Glutamatergic neuron (in vitro differentiated cells): ENCODE measurements at regions not wholly inside any gene's neighbourhood (a gene's known extent, or its start where the extent isn't known, plus 50 kb on each side); places are given as distances from the start of the nearest gene placed in this dataset.

Source experiments
- DNase-seq: peaks from one replicate; pipeline ENCODE4 v3.0.0; 2022
- H3K27ac Mint-ChIP-seq: one replicate; pipeline ENCODE4 v1.8.0; 2020; ENCODE audit warnings: mild to moderate bottlenecking, mixed read lengths, inconsistent platforms; ENCODE audit not compliant: unreplicated experiment
- H3K27me3 Mint-ChIP-seq: one replicate; pipeline ENCODE4 v1.8.0; 2020; ENCODE audit warnings: mild to moderate bottlenecking, moderate library complexity, mixed read lengths, inconsistent platforms; ENCODE audit not compliant: unreplicated experiment
- H3K36me3 Mint-ChIP-seq: one replicate; pipeline ENCODE4 v1.8.0; 2020; ENCODE audit warnings: mild to moderate bottlenecking, mixed read lengths, inconsistent platforms; ENCODE audit not compliant: unreplicated experiment
- H3K4me1 Mint-ChIP-seq: one replicate; pipeline ENCODE4 v1.8.0; 2020; ENCODE audit warnings: mild to moderate bottlenecking, low read depth, mixed read lengths, inconsistent platforms; ENCODE audit not compliant: unreplicated experiment
- H3K4me3 Mint-ChIP-seq: one replicate; pipeline ENCODE4 v1.8.0; 2020; ENCODE audit warnings: mild to moderate bottlenecking, mixed read lengths, inconsistent platforms; ENCODE audit not compliant: unreplicated experiment
- H3K9me3 Mint-ChIP-seq: one replicate; pipeline ENCODE4 v1.8.0; 2020; ENCODE audit warnings: mild to moderate bottlenecking, moderate library complexity, mixed read lengths, inconsistent platforms; ENCODE audit not compliant: unreplicated experiment
- TF ChIP-seq, protein P1 (sequence below): fragments of 200-600 bp; sonication (generic); IDR thresholded peaks from one replicate; pipeline ENCODE4 v1.5.0; 2021; ENCODE audit not compliant: partially characterized antibody, unreplicated experiment

- H3K27ac Mint-ChIP-seq = no peak overlapping the region
- DNase-seq = no peak
- H3K27me3 Mint-ChIP-seq = no peaks in the 10 kb centered on the region
- H3K36me3 Mint-ChIP-seq = no peaks in the 10 kb centered on the region
- TF ChIP-seq, protein P1, sequence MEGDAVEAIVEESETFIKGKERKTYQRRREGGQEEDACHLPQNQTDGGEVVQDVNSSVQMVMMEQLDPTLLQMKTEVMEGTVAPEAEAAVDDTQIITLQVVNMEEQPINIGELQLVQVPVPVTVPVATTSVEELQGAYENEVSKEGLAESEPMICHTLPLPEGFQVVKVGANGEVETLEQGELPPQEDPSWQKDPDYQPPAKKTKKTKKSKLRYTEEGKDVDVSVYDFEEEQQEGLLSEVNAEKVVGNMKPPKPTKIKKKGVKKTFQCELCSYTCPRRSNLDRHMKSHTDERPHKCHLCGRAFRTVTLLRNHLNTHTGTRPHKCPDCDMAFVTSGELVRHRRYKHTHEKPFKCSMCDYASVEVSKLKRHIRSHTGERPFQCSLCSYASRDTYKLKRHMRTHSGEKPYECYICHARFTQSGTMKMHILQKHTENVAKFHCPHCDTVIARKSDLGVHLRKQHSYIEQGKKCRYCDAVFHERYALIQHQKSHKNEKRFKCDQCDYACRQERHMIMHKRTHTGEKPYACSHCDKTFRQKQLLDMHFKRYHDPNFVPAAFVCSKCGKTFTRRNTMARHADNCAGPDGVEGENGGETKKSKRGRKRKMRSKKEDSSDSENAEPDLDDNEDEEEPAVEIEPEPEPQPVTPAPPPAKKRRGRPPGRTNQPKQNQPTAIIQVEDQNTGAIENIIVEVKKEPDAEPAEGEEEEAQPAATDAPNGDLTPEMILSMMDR = no peak
- H3K4me3 Mint-ChIP-seq = no peak overlapping the region
- H3K9me3 Mint-ChIP-seq = no peaks in the 10 kb centered on the region
- no peaks in the 10 kb centered on the region for H3K4me1 Mint-ChIP-seq
Observed at GRCh38 chr2:146964494-146964893, 880.3 kb upstream of the ACVR2A start.

DNA sequence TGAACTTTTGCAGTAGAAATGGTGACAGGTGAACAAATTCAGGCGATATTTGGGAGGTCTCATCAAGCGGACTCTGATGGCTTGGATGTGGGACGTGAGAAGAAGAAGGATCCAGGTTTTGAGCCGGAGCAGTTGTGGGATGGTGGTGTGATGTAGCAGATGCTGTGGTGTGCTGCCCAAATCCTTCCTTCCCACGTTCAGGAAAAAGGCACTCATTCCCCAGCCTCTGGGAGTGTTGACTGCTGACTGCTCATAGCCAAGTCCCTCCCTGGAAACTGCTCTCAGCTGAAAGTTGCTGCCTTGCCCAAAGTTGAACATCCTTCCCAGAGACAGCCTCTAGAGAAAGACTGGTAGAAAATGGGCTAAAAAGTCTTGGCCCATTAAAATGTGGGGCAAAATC is 890.3 kb upstream of the ACVR2A start:
- no peak for DNase-seq
- no peaks in the 10 kb centered on the region for H3K36me3 Mint-ChIP-seq
- H3K4me1 Mint-ChIP-seq = no peaks in the 10 kb centered on the region
- no peak overlapping the region for H3K4me3 Mint-ChIP-seq
- H3K27me3 Mint-ChIP-seq = no peaks in the 10 kb centered on the region
- no peak overlapping the region for H3K27ac Mint-ChIP-seq
- TF ChIP-seq, protein P1 = no peak
- no peaks in the 10 kb centered on the region for H3K9me3 Mint-ChIP-seq

DNA sequence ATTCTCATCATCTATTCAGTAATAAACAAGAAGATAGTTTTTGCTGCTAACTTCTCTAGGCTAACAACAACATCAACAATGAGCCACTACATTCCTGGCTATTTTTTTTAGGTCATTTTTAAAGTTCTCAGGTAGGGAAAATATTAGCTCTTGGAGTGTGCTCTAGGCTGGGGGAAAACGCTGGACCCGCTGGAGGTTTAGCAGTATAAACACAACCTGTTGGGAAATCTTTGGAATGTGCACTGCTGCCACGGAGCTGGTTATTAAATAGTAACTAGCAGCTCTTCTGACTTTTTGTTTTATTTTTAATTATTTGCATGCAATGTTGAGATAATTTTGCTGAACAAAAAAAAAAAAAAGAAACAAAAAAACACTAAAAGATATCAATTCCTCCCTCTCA is 892.1 kb upstream of the ACVR2A start:
- Mint-ChIP-seq H3K27me3 (no peaks in the 10 kb centered on the region), H3K36me3 (no peaks in the 10 kb centered on the region), H3K4me3 (no peak overlapping the region), H3K9me3 (no peaks in the 10 kb centered on the region), H3K4me1 (no peaks in the 10 kb centered on the region), H3K27ac (no peak overlapping the region)
- TF ChIP-seq, protein P1 = no peak
- DNase-seq = no peak

GRCh38 chr2:146950911-146951310 is 893.9 kb upstream of the ACVR2A start:
- TF ChIP-seq, protein P1 = no peak
- Mint-ChIP-seq H3K27ac (no peak overlapping the region), H3K4me1 (no peaks in the 10 kb centered on the region), H3K36me3 (no peaks in the 10 kb centered on the region), H3K9me3 (no peaks in the 10 kb centered on the region), H3K4me3 (no peak overlapping the region), H3K27me3 (no peaks in the 10 kb centered on the region)
- no peak for DNase-seq

GRCh38 chr2:146950361-146950760 is 894.5 kb upstream of the ACVR2A start:
- TF ChIP-seq, protein P1 = no peak
- no peaks in the 10 kb centered on the region for H3K4me1 Mint-ChIP-seq
- H3K9me3 Mint-ChIP-seq = no peaks in the 10 kb centered on the region
- DNase-seq = no peak
- H3K36me3 Mint-ChIP-seq = no peaks in the 10 kb centered on the region
- no peak overlapping the region for H3K4me3 Mint-ChIP-seq
- H3K27ac Mint-ChIP-seq = no peak overlapping the region
- no peaks in the 10 kb centered on the region for H3K27me3 Mint-ChIP-seq
